Colonic mucosa (tissue), 4 donors: ENCODE measurements at regions not wholly inside any gene's neighbourhood (a gene's known extent, or its start where the extent isn't known, plus 50 kb on each side); places are given as distances from the start of the nearest gene placed in this dataset.
A peak's percentile ranks its signal among the peaks of the same experiment; 100 is the strongest.

ENCODE experiments used
- DNase-seq: peaks from one replicate; pipeline ENCODE4 v3.0.0-alpha.2; 2020
- H3K27ac ChIP-seq: fragments of 200-600 bp; one replicate; pipeline ENCODE4 v1.8.0; 2021
- H3K27me3 ChIP-seq: fragments of 200-600 bp; one replicate; pipeline ENCODE4 v1.8.0; 2021
- H3K36me3 ChIP-seq: fragments of 200-600 bp; one replicate; pipeline ENCODE4 v1.8.0; 2021
- H3K4me1 ChIP-seq: fragments of 200-600 bp; one replicate; pipeline ENCODE4 v1.8.0; 2021; ENCODE audit warnings: mild to moderate bottlenecking
- H3K4me3 ChIP-seq: fragments of 200-600 bp; one replicate; pipeline ENCODE4 v1.8.0; 2021
- H3K9ac ChIP-seq, 2 donors: one replicate each; pipeline ENCODE4 v1.7.0; 2013; ENCODE audit warnings: control low read depth in 2 of 2, low read depth in 2 of 2, low read length in 2 of 2
- H3K9me3 ChIP-seq: fragments of 200-600 bp; one replicate; pipeline ENCODE4 v1.8.0; 2021
- CTCF ChIP-seq: fragments of 200-600 bp; IDR thresholded peaks from one replicate; pipeline ENCODE4 v1.8.0; 2022; ENCODE audit warnings: antibody characterized with exemption, mild to moderate bottlenecking
- intact Hi-C: fragments of 100-400 bp; cut with DNase I; formaldehyde crosslinking; loops from one replicate; pipeline ENCODE4 v1.14.1; 2022
- donor health status: healthy.
- donor health status: DM: no; HTN: no; CAD: no.
- donor health status: DM: no; HTN: no; CAD: no.

- no peaks in the 10 kb centered on the region for H3K9me3 ChIP-seq
- DNase-seq = no peak
These were observed 774.7 kb upstream of the NECTIN3 start for GRCh38 chr3:110296885-110297284.

GRCh38 chr3:110301781-110302180, 769.8 kb upstream of the NECTIN3 start:
- no peak overlapping the region for H3K27ac ChIP-seq
- no peaks in the 10 kb centered on the region for H3K9me3 ChIP-seq
- no peaks in the 10 kb centered on the region for H3K27me3 ChIP-seq
- H3K4me1 ChIP-seq = no peaks in the 10 kb centered on the region
- no peak overlapping the region for H3K9ac ChIP-seq
- no peak overlapping the region for H3K4me3 ChIP-seq
- intact Hi-C loops = no loop called here
- DNase-seq = no peak
- no peak for TF ChIP-seq CTCF
- H3K36me3 ChIP-seq = no peaks in the 10 kb centered on the region

More at GRCh38 chr3:110296885-110297284, 774.7 kb upstream of the NECTIN3 start:
- TF ChIP-seq CTCF = no peak
- Histone ChIP-seq H3K4me1 (no peaks in the 10 kb centered on the region), H3K9ac (no peak overlapping the region), H3K36me3 (no peaks in the 10 kb centered on the region), H3K27me3 (no peaks in the 10 kb centered on the region), H3K4me3 (no peak overlapping the region), H3K27ac (no peak overlapping the region)
- intact Hi-C loops = no loop called here

GRCh38 chr3:110307065-110307809, 764.4 kb upstream of the NECTIN3 start:
- Histone ChIP-seq H3K27me3 (no peaks in the 10 kb centered on the region), H3K9me3 (no peaks in the 10 kb centered on the region), H3K36me3 (no peaks in the 10 kb centered on the region), H3K4me1 (no peaks in the 10 kb centered on the region), H3K27ac (no peak overlapping the region), H3K4me3 (no peak overlapping the region), H3K9ac (no peak overlapping the region)
- no peak for TF ChIP-seq CTCF
- intact Hi-C loops = no loop called here
- no peak for DNase-seq

GRCh38 chr3:110311541-110311940, 760.1 kb upstream of the NECTIN3 start:
- no peaks in the 10 kb centered on the region for H3K4me1 ChIP-seq
- intact Hi-C loops = loop anchor here (10.0 kb wide), 2 partner anchors 577 to 773 kb away; no protein-coding TSS in a partner anchor
- H3K9ac ChIP-seq = no peak overlapping the region
- H3K36me3 ChIP-seq = no peaks in the 10 kb centered on the region
- TF ChIP-seq CTCF = no peak
- H3K27ac ChIP-seq = no peak overlapping the region
- H3K9me3 ChIP-seq = no peaks in the 10 kb centered on the region
- H3K4me3 ChIP-seq = no peak overlapping the region
- no peak for DNase-seq
- no peaks in the 10 kb centered on the region for H3K27me3 ChIP-seq

- no peaks in the 10 kb centered on the region for H3K27me3 ChIP-seq
- DNase-seq = peak; percentile 69
- intact Hi-C loops = loop anchor here (10.0 kb wide), 2 partner anchors 580 to 770 kb away; no protein-coding TSS in a partner anchor
- H3K9ac ChIP-seq = no peak overlapping the region
- H3K36me3 ChIP-seq = no peaks in the 10 kb centered on the region
- H3K27ac ChIP-seq = no peak overlapping the region
- H3K9me3 ChIP-seq = no peaks in the 10 kb centered on the region
- no peaks in the 10 kb centered on the region for H3K4me1 ChIP-seq
- no peak overlapping the region for H3K4me3 ChIP-seq
- peak; percentile 74 for TF ChIP-seq CTCF
These were observed 757.0 kb upstream of the NECTIN3 start for GRCh38 chr3:110314512-110315114.
